Sigmoid colon (tissue), 4 donors: ENCODE measurements at regions not wholly inside any gene's neighbourhood (a gene's known extent, or its start where the extent isn't known, plus 50 kb on each side); places are given as distances from the start of the nearest gene placed in this dataset.

ENCODE experiments used
- CTCF ChIP-seq, 4 experiments: fragments of 450-650 bp in 3 of 4; fragments of 200-600 bp in 1 of 4; IDR thresholded peaks; one replicate each; pipeline ENCODE4 v1.5.1; 2016 to 2019; ENCODE audit warnings: antibody characterized with exemption in 4 of 4, mild to moderate bottlenecking in 3 of 4, moderate library complexity in 2 of 4
- EP300 ChIP-seq, 4 donors: sonication (generic); formaldehyde crosslinking; IDR thresholded peaks; one replicate each; pipeline ENCODE4 v1.6.1; 2017; ENCODE audit warnings: antibody characterized with exemption in 4 of 4
- POLR2A ChIP-seq, 2 donors: fragments of 450-650 bp; IDR thresholded peaks; one replicate each; pipeline ENCODE4 v1.6.1; 2016; ENCODE audit warnings: antibody characterized with exemption in 2 of 2, mild to moderate bottlenecking in 2 of 2, moderate library complexity in 2 of 2
- POLR2AphosphoS5 ChIP-seq, 4 donors: sonication (generic); formaldehyde crosslinking; IDR thresholded peaks; one replicate each; pipeline ENCODE4 v1.6.1; 2017; ENCODE audit warnings: antibody characterized with exemption in 4 of 4

- TF ChIP-seq CTCF (IDR thresholded peaks at IDR 0.05) (no peak), POLR2AphosphoS5 (IDR thresholded peaks at IDR 0.05) (no peak), POLR2A (IDR thresholded peaks at IDR 0.05) (no peak), EP300 (IDR thresholded peaks at IDR 0.05) (no peak)
Measured at GRCh38 chr1:87263281-87263680, 65.4 kb upstream of the LMO4 start.
